AG04449 (cell line): ENCODE measurements at regions not wholly inside any gene's neighbourhood (a gene's known extent, or its start where the extent isn't known, plus 50 kb on each side); places are given as distances from the start of the nearest gene placed in this dataset.

Experiments
- CTCF ChIA-PET: fragments of 350-600 bp; formaldehyde crosslinking; extraction: SDS; loops from one replicate; lab custom pipeline; 2021; ENCODE audit warnings: antibody characterized with exemption; lab: Yijun Ruan, JAX
- POLR2A ChIA-PET: fragments of 400-600, 350-600 bp; formaldehyde crosslinking; extraction: SDS; loops from one replicate; lab custom pipeline; 2020; ENCODE audit warnings: antibody characterized with exemption, inconsistent platforms; lab: Yijun Ruan, JAX
- DNase-seq: peaks from one replicate; pipeline ENCODE4 v3.0.0-alpha.2; 2010; ENCODE audit warnings: low read depth, low spot score
- H3K4me3 ChIP-seq: 2 replicates; pipeline ENCODE4 v1.5.1; 2011; ENCODE audit warnings: low read depth, mild to moderate bottlenecking, control low read depth, low read length
- CTCF ChIP-seq: IDR thresholded peaks from one replicate; pipeline ENCODE4 v1.5.1; 2011; ENCODE audit warnings: mild to moderate bottlenecking, moderate library complexity, low read length, control low read depth, inconsistent platforms; ENCODE audit not compliant: insufficient read depth; ENCODE audit errors: missing control alignments

GRCh38 chr5:119741691-119742090, 112.3 kb downstream of the FAM170A start:
- TF ChIP-seq CTCF: no peak
- DNase-seq: no peak
- CTCF ChIA-PET: no interaction called here
- POLR2A ChIA-PET: no interaction called here
- no peak overlapping the region for H3K4me3 ChIP-seq

GRCh38 chr5:119742311-119742710, 113.0 kb downstream of the FAM170A start:
- DNase-seq: no peak
- no peak for TF ChIP-seq CTCF
- POLR2A ChIA-PET: no interaction called here
- CTCF ChIA-PET: no interaction called here
- H3K4me3 ChIP-seq: no peak overlapping the region

GRCh38 chr5:119743927-119744326, 114.6 kb downstream of the FAM170A start:
- TF ChIP-seq CTCF: no peak
- CTCF ChIA-PET: no interaction called here
- POLR2A ChIA-PET: no interaction called here
- H3K4me3 ChIP-seq: no peak overlapping the region
- no peak for DNase-seq

GRCh38 chr5:119745976-119746375, 116.6 kb downstream of the FAM170A start:
- no peak for TF ChIP-seq CTCF
- no peak overlapping the region for H3K4me3 ChIP-seq
- CTCF ChIA-PET: no interaction called here
- DNase-seq: no peak
- POLR2A ChIA-PET: interaction anchor here (0.6 kb wide), 1 partner anchor 165 kb away, joined by 3 read pairs; no protein-coding TSS in a partner anchor

GRCh38 chr5:119746984-119747383, 117.6 kb downstream of the FAM170A start:
- ChIA-PET CTCF (no interaction called here), POLR2A (no interaction called here)
- H3K4me3 ChIP-seq: no peak overlapping the region
- TF ChIP-seq CTCF: no peak
- no peak for DNase-seq

- no peak for DNase-seq
- CTCF ChIA-PET: no interaction called here
- POLR2A ChIA-PET: no interaction called here
- no peak for TF ChIP-seq CTCF
- no peak overlapping the region for H3K4me3 ChIP-seq
Measured at GRCh38 chr5:119750887-119751733, 121.8 kb downstream of the FAM170A start.
